ENCODE measurements at regions not wholly inside any gene's neighbourhood (a gene's known extent, or its start where the extent isn't known, plus 50 kb on each side); places are given as distances from the start of the nearest gene placed in this dataset.

GRCh38 chr16:55125818-55126385, 195.2 kb downstream of the IRX5 start:
- ATAC-seq: no peak
- Mint-ChIP-seq H3K27me3 (peaks cover 1 to 11% (median 10%) of the 10 kb centered on the region in 5 donors), H3K36me3 (no peaks in the 10 kb centered on the region), H3K4me1 (no peaks in the 10 kb centered on the region), H3K27ac (no peak overlapping the region), H3K4me3 (no peak overlapping the region), H3K9me3 (peaks cover 0 to 16% (median 3%) of the 10 kb centered on the region in 9 donors)
- POLR2A ChIA-PET: no interaction called here
- DNase-seq: no peak

- ATAC-seq (no peak), DNase-seq (no peak)
- no peak overlapping the region for H3K27ac Mint-ChIP-seq
- H3K9me3 Mint-ChIP-seq: peaks cover 0 to 16% (median 3%) of the 10 kb centered on the region in 9 donors
- no peak overlapping the region for H3K4me3 Mint-ChIP-seq
- H3K4me1 Mint-ChIP-seq: no peaks in the 10 kb centered on the region
- H3K27me3 Mint-ChIP-seq: peaks cover 1 to 11% (median 10%) of the 10 kb centered on the region in 5 donors
- H3K36me3 Mint-ChIP-seq: no peaks in the 10 kb centered on the region
- POLR2A ChIA-PET: no interaction called here
Measured at GRCh38 chr16:55126456-55126855, 195.8 kb downstream of the IRX5 start.

- no peaks in the 10 kb centered on the region for H3K36me3 Mint-ChIP-seq
- H3K4me3 Mint-ChIP-seq: no peak overlapping the region
- H3K27me3 Mint-ChIP-seq: peaks cover 1 to 13% (median 9%) of the 10 kb centered on the region in 5 donors
- ATAC-seq (no peak), DNase-seq (no peak)
- H3K4me1 Mint-ChIP-seq: no peaks in the 10 kb centered on the region
- H3K27ac Mint-ChIP-seq: no peak overlapping the region
- POLR2A ChIA-PET: no interaction called here
- H3K9me3 Mint-ChIP-seq: peaks cover 0 to 16% (median 0%) of the 10 kb centered on the region in 9 donors
Measured at GRCh38 chr16:55130456-55130855, 193.5 kb upstream of the IRX6 start.

- ATAC-seq (no peak), DNase-seq (no peak)
- Mint-ChIP-seq H3K27me3 (peaks cover 1 to 13% (median 8%) of the 10 kb centered on the region in 5 donors), H3K9me3 (peaks cover 0 to 16% (median 0%) of the 10 kb centered on the region in 9 donors), H3K4me3 (no peak overlapping the region), H3K27ac (no peak overlapping the region), H3K36me3 (no peaks in the 10 kb centered on the region), H3K4me1 (no peaks in the 10 kb centered on the region)
- POLR2A ChIA-PET: no interaction called here
Measured at GRCh38 chr16:55130911-55131310, 193.1 kb upstream of the IRX6 start.

GRCh38 chr16:55133654-55134053, 190.3 kb upstream of the IRX6 start:
- no peaks in the 10 kb centered on the region for H3K36me3 Mint-ChIP-seq
- H3K27ac Mint-ChIP-seq: no peak overlapping the region
- peaks cover 0 to 5% (median 0%) of the 10 kb centered on the region in 9 donors for H3K9me3 Mint-ChIP-seq
- H3K4me1 Mint-ChIP-seq: no peaks in the 10 kb centered on the region
- ATAC-seq (no peak), DNase-seq (no peak)
- POLR2A ChIA-PET: no interaction called here
- no peak overlapping the region for H3K4me3 Mint-ChIP-seq
- peaks cover 1 to 13% (median 6%) of the 10 kb centered on the region in 5 donors for H3K27me3 Mint-ChIP-seq

- DNase-seq: no peak
- POLR2A ChIA-PET: no interaction called here
- Mint-ChIP-seq H3K36me3 (no peaks in the 10 kb centered on the region), H3K9me3 (peaks cover 0 to 2% (median 0%) of the 10 kb centered on the region in 9 donors), H3K27me3 (peaks cover 0 to 13% (median 1%) of the 10 kb centered on the region in 5 donors), H3K27ac (no peak overlapping the region), H3K4me3 (no peak overlapping the region), H3K4me1 (no peaks in the 10 kb centered on the region)
- ATAC-seq: no peak
Measured at GRCh38 chr16:55136356-55137150, 187.4 kb upstream of the IRX6 start.

- H3K4me1 Mint-ChIP-seq: no peaks in the 10 kb centered on the region
- ATAC-seq: no peak
- no peak for DNase-seq
- POLR2A ChIA-PET: no interaction called here
- no peak overlapping the region for H3K27ac Mint-ChIP-seq
- no peaks in the 10 kb centered on the region for H3K36me3 Mint-ChIP-seq
- H3K27me3 Mint-ChIP-seq: peaks cover 0 to 9% (median 1%) of the 10 kb centered on the region in 5 donors
- H3K4me3 Mint-ChIP-seq: no peak overlapping the region
- peaks cover 0 to 2% (median 0%) of the 10 kb centered on the region in 9 donors for H3K9me3 Mint-ChIP-seq
Measured at GRCh38 chr16:55138298-55138697, 185.7 kb upstream of the IRX6 start.

GRCh38 chr16:55142405-55142804, 181.6 kb upstream of the IRX6 start:
- DNase-seq (no peak), ATAC-seq (no peak)
- H3K4me3 Mint-ChIP-seq: no peak overlapping the region
- peaks cover 0 to 9% (median 2%) of the 10 kb centered on the region in 5 donors for H3K27me3 Mint-ChIP-seq
- no peak overlapping the region for H3K27ac Mint-ChIP-seq
- no peaks in the 10 kb centered on the region for H3K36me3 Mint-ChIP-seq
- H3K9me3 Mint-ChIP-seq: no peaks in the 10 kb centered on the region
- POLR2A ChIA-PET: no interaction called here
- no peaks in the 10 kb centered on the region for H3K4me1 Mint-ChIP-seq

- POLR2A ChIA-PET: no interaction called here
- H3K9me3 Mint-ChIP-seq: no peaks in the 10 kb centered on the region
- ATAC-seq: no peak
- peaks cover 0 to 8% (median 2%) of the 10 kb centered on the region in 5 donors for H3K27me3 Mint-ChIP-seq
- H3K27ac Mint-ChIP-seq: no peak overlapping the region
- no peak for DNase-seq
- no peaks in the 10 kb centered on the region for H3K4me1 Mint-ChIP-seq
- H3K36me3 Mint-ChIP-seq: no peaks in the 10 kb centered on the region
- H3K4me3 Mint-ChIP-seq: no peak overlapping the region
Measured at GRCh38 chr16:55144651-55145050, 179.4 kb upstream of the IRX6 start.

GRCh38 chr16:55145771-55146603, 178.0 kb upstream of the IRX6 start:
- POLR2A ChIA-PET: no interaction called here
- Mint-ChIP-seq H3K27me3 (peaks cover 0 to 8% (median 3%) of the 10 kb centered on the region in 5 donors), H3K27ac (no peak overlapping the region), H3K36me3 (no peaks in the 10 kb centered on the region), H3K4me1 (no peaks in the 10 kb centered on the region), H3K4me3 (no peak overlapping the region), H3K9me3 (no peaks in the 10 kb centered on the region)
- ATAC-seq: no peak
- DNase-seq: no peak

- no peaks in the 10 kb centered on the region for H3K36me3 Mint-ChIP-seq
- H3K9me3 Mint-ChIP-seq: no peaks in the 10 kb centered on the region
- H3K4me3 Mint-ChIP-seq: no peak overlapping the region
- DNase-seq (no peak), ATAC-seq (no peak)
- POLR2A ChIA-PET: no interaction called here
- peaks cover 0 to 8% (median 2%) of the 10 kb centered on the region in 5 donors for H3K27me3 Mint-ChIP-seq
- no peak overlapping the region for H3K27ac Mint-ChIP-seq
- H3K4me1 Mint-ChIP-seq: no peaks in the 10 kb centered on the region
Measured at GRCh38 chr16:55146966-55147365, 177.0 kb upstream of the IRX6 start.

GRCh38 chr16:55147396-55147795, 176.6 kb upstream of the IRX6 start:
- ATAC-seq (no peak), DNase-seq (no peak)
- Mint-ChIP-seq H3K4me3 (no peak overlapping the region), H3K9me3 (no peaks in the 10 kb centered on the region), H3K4me1 (no peaks in the 10 kb centered on the region), H3K27me3 (peaks cover under 1 to 8% (median 2%) of the 10 kb centered on the region in 5 donors), H3K36me3 (no peaks in the 10 kb centered on the region), H3K27ac (no peak overlapping the region)
- POLR2A ChIA-PET: no interaction called here

- no peaks in the 10 kb centered on the region for H3K36me3 Mint-ChIP-seq
- no peaks in the 10 kb centered on the region for H3K4me1 Mint-ChIP-seq
- H3K4me3 Mint-ChIP-seq: no peak overlapping the region
- H3K27ac Mint-ChIP-seq: no peak overlapping the region
- POLR2A ChIA-PET: no interaction called here
- H3K9me3 Mint-ChIP-seq: no peaks in the 10 kb centered on the region
- ATAC-seq (no peak), DNase-seq (no peak)
- H3K27me3 Mint-ChIP-seq: peaks cover 3 to 23% (median 5%) of the 10 kb centered on the region in 5 donors
Measured at GRCh38 chr16:55149622-55150021, 174.4 kb upstream of the IRX6 start.

All from naive thymus-derived CD8-positive, alpha-beta T cell (primary cell).